HTR-8/SVneo (cell line): ENCODE measurements at regions not wholly inside any gene's neighbourhood (a gene's known extent, or its start where the extent isn't known, plus 50 kb on each side); places are given as distances from the start of the nearest gene placed in this dataset.

Experiments
- DNase-seq: peaks from one replicate; pipeline ENCODE4 v3.0.0; 2011; ENCODE audit warnings: low spot score, mixed read lengths; ENCODE audit not compliant: insufficient read length
- FAIRE-seq: peaks from 2 replicates; lab custom pipeline; 2011; peaks lifted over from hg19 to GRCh38; lab: Jason Lieb, UNC

- DNase-seq (no peak), FAIRE-seq (no peak)
Observed at GRCh38 chr9:99361817-99362216, 139.7 kb downstream of the SEC61B start.

- no peak for FAIRE-seq
Observed at GRCh38 chr9:99362321-99362720, 140.2 kb downstream of the SEC61B start.

GRCh38 chr9:99363509-99363908, 141.4 kb downstream of the SEC61B start:
- DNase-seq: no peak
- no peak for FAIRE-seq

More at GRCh38 chr9:99362321-99362720, 140.2 kb downstream of the SEC61B start:
- DNase-seq: no peak

- FAIRE-seq: no peak
- DNase-seq: peak; percentile 23
Observed at GRCh38 chr9:99365233-99365980, 143.3 kb downstream of the SEC61B start.

GRCh38 chr9:99366183-99366582, 144.1 kb downstream of the SEC61B start:
- no peak for FAIRE-seq
- DNase-seq: no peak

- no peak for DNase-seq
- FAIRE-seq: no peak
Observed at GRCh38 chr9:99366621-99367020, 144.5 kb downstream of the SEC61B start.

GRCh38 chr9:99368341-99369326, 146.6 kb downstream of the SEC61B start:
- DNase-seq (no peak), FAIRE-seq (no peak)

GRCh38 chr9:99369327-99369722, 147.2 kb downstream of the SEC61B start:
- FAIRE-seq (no peak), DNase-seq (no peak)

GRCh38 chr9:99370376-99370775, 148.3 kb downstream of the SEC61B start:
- DNase-seq: no peak
- FAIRE-seq: no peak

GRCh38 chr9:99371376-99371775, 149.3 kb downstream of the SEC61B start:
- DNase-seq: no peak
- FAIRE-seq: no peak

GRCh38 chr9:99373912-99374311, 151.8 kb downstream of the SEC61B start:
- no peak for FAIRE-seq
- DNase-seq: no peak

GRCh38 chr9:99374793-99375192, 152.7 kb downstream of the SEC61B start:
- DNase-seq (no peak), FAIRE-seq (no peak)

- DNase-seq: no peak
- no peak for FAIRE-seq
Observed at GRCh38 chr9:99375481-99375880, 153.4 kb downstream of the SEC61B start.

- DNase-seq: no peak
- FAIRE-seq: no peak
Observed at GRCh38 chr9:99377790-99378775, 156.0 kb downstream of the SEC61B start.

GRCh38 chr9:99383536-99383935, 161.5 kb downstream of the SEC61B start:
- FAIRE-seq (no peak), DNase-seq (no peak)

- DNase-seq (no peak), FAIRE-seq (no peak)
Observed at GRCh38 chr9:99385215-99385614, 163.1 kb downstream of the SEC61B start.

GRCh38 chr9:99385814-99386279, 163.8 kb downstream of the SEC61B start:
- FAIRE-seq (no peak), DNase-seq (no peak)

- no peak for FAIRE-seq
- no peak for DNase-seq
Observed at GRCh38 chr9:99387431-99387830, 165.3 kb downstream of the SEC61B start.

GRCh38 chr9:99389087-99390033, 167.3 kb downstream of the SEC61B start:
- DNase-seq (no peak), FAIRE-seq (no peak)
